HEK293T (cell line): ENCODE measurements at regions not wholly inside any gene's neighbourhood (a gene's known extent, or its start where the extent isn't known, plus 50 kb on each side); places are given as distances from the start of the nearest gene placed in this dataset.

ENCODE experiments used
- ELF4 ChIP-seq: fragments of 450-650 bp; IDR thresholded peaks from 2 replicates; pipeline ENCODE4 v1.6.1; 2017; ENCODE audit warnings: antibody characterized with exemption
- FOXM1 ChIP-seq: fragments of 450-650 bp; IDR thresholded peaks from 2 replicates; pipeline ENCODE4 v1.6.1; 2017; ENCODE audit warnings: mild to moderate bottlenecking, borderline replicate concordance
- PKNOX1 ChIP-seq: fragments of 450-650 bp; IDR thresholded peaks from 2 replicates; pipeline ENCODE4 v1.6.1; 2016
- SUZ12 ChIP-seq: fragments of 450-650 bp; IDR thresholded peaks from 2 replicates; pipeline ENCODE4 v1.6.1; 2016; ENCODE audit warnings: mild to moderate bottlenecking
- ZNF384 ChIP-seq: fragments of 450-650 bp; IDR thresholded peaks from 2 replicates; pipeline ENCODE4 v1.6.1; 2016

- TF ChIP-seq ELF4 (no peak), ZNF384 (no peak), FOXM1 (no peak), SUZ12 (no peak), PKNOX1 (no peak)
These were observed 252.4 kb upstream of the CCDC54 start for GRCh38 chr3:107124885-107125284.
